GM15510 (cell line): ENCODE measurements at regions not wholly inside any gene's neighbourhood (a gene's known extent, or its start where the extent isn't known, plus 50 kb on each side); places are given as distances from the start of the nearest gene placed in this dataset.

Source experiments
- POLR2A ChIP-seq: IDR thresholded peaks from 3 replicates; pipeline ENCODE4 v1.6.1; 2011; ENCODE audit warnings: borderline replicate concordance; ENCODE audit not compliant: insufficient read length; ENCODE audit errors: extremely low read depth

DNA sequence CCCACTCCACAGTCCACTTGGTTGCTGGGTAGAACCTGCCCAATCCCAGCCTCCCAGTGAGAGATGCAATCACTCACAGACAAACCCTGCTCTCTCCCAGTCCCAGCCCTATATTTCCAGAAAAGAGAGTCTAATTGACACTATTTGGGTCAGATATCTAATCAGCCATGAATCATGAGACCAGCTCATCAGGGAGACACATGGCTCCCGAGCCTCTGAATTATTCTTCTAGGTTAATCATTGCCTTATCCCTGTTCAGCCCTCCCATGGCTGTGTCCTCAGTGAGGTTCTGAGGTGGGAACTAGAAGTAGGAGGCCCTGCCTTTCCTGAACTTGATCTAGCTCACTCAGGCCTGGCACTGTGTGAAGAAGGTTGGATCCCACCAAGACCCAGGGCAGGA is 49.9 kb upstream of the ZC3H12A start:
- no peak for TF ChIP-seq POLR2A
